AG04449 (cell line): ENCODE measurements at regions not wholly inside any gene's neighbourhood (a gene's known extent, or its start where the extent isn't known, plus 50 kb on each side); places are given as distances from the start of the nearest gene placed in this dataset.
A peak's percentile ranks its signal among the peaks of the same experiment; 100 is the strongest.
"Not testable (repeated sequence)": the region's sequence is repeated elsewhere in the genome, so short reads cannot be mapped to it uniquely, and the experiment has no call there.

Experiments used
- CTCF ChIA-PET: fragments of 350-600 bp; formaldehyde crosslinking; extraction: SDS; loops from one replicate; lab custom pipeline; 2021; ENCODE audit warnings: antibody characterized with exemption; lab: Yijun Ruan, JAX
- POLR2A ChIA-PET: fragments of 400-600, 350-600 bp; formaldehyde crosslinking; extraction: SDS; loops from one replicate; lab custom pipeline; 2020; ENCODE audit warnings: antibody characterized with exemption, inconsistent platforms; lab: Yijun Ruan, JAX
- DNase-seq: peaks from one replicate; pipeline ENCODE4 v3.0.0-alpha.2; 2010; ENCODE audit warnings: low read depth, low spot score
- H3K4me3 ChIP-seq: 2 replicates; pipeline ENCODE4 v1.5.1; 2011; ENCODE audit warnings: low read depth, mild to moderate bottlenecking, control low read depth, low read length
- CTCF ChIP-seq: IDR thresholded peaks from one replicate; pipeline ENCODE4 v1.5.1; 2011; ENCODE audit warnings: mild to moderate bottlenecking, moderate library complexity, low read length, control low read depth, inconsistent platforms; ENCODE audit not compliant: insufficient read depth; ENCODE audit errors: missing control alignments

GRCh38 chr3:86782286-86782685 is 208.7 kb downstream of the VGLL3 start:
- no peak for TF ChIP-seq CTCF
- CTCF ChIA-PET: interaction anchor here (0.6 to 8.1 kb wide), 4 partner anchors 9 to 385 kb away, joined by 3 to 165 read pairs (median 8); no protein-coding TSS in a partner anchor
- POLR2A ChIA-PET: no interaction called here
- no peak for DNase-seq
- H3K4me3 ChIP-seq: no peak overlapping the region

- no peak for DNase-seq
- ChIA-PET CTCF (interaction anchor here (0.7 to 8.2 kb wide), 31 partner anchors 8 to 1231 kb away, joined by 3 to 149 read pairs (median 5); no protein-coding TSS in a partner anchor), POLR2A (no interaction called here)
- no peak overlapping the region for H3K4me3 ChIP-seq
- TF ChIP-seq CTCF: peak; percentile 21
Observed at GRCh38 chr3:86774082-86774691, 216.8 kb downstream of the VGLL3 start.

GRCh38 chr3:86772699-86773098 is 218.2 kb downstream of the VGLL3 start:
- DNase-seq: no peak
- H3K4me3 ChIP-seq: no peak overlapping the region
- TF ChIP-seq CTCF: no peak
- POLR2A ChIA-PET: interaction anchor here (0.7 kb wide), 1 partner anchor 317 kb away, joined by 3 read pairs; no protein-coding TSS in a partner anchor
- CTCF ChIA-PET: interaction anchor here (1.0 to 8.2 kb wide), 22 partner anchors 10 to 1232 kb away, joined by 3 to 149 read pairs (median 6); no protein-coding TSS in a partner anchor

GRCh38 chr3:86771741-86772512 is 219.0 kb downstream of the VGLL3 start:
- H3K4me3 ChIP-seq: no peak overlapping the region
- ChIA-PET CTCF (interaction anchor here (1.2 to 8.2 kb wide), 15 partner anchors 11 to 526 kb away, joined by 3 to 149 read pairs (median 8); no protein-coding TSS in a partner anchor), POLR2A (interaction anchor here (0.7 kb wide), 1 partner anchor 317 kb away, joined by 3 read pairs; no protein-coding TSS in a partner anchor)
- no peak for TF ChIP-seq CTCF
- no peak for DNase-seq

GRCh38 chr3:86766331-86766730 is 224.6 kb downstream of the VGLL3 start:
- TF ChIP-seq CTCF: no peak
- H3K4me3 ChIP-seq: no peak overlapping the region
- DNase-seq: no peak
- POLR2A ChIA-PET: no interaction called here
- CTCF ChIA-PET: no interaction called here

- POLR2A ChIA-PET: not testable (repeated sequence)
Observed at GRCh38 chr3:86757322-86758179, 233.4 kb downstream of the VGLL3 start.

More at GRCh38 chr3:86757322-86758179, 233.4 kb downstream of the VGLL3 start:
- not testable (repeated sequence) for H3K4me3 ChIP-seq, DNase-seq
- CTCF ChIA-PET: interaction anchor here (1.2 kb wide), 1 partner anchor 15 kb away, joined by 4 read pairs; no protein-coding TSS in a partner anchor
